ENCODE measurements at regions not wholly inside any gene's neighbourhood (a gene's known extent, or its start where the extent isn't known, plus 50 kb on each side); places are given as distances from the start of the nearest gene placed in this dataset.

DNA sequence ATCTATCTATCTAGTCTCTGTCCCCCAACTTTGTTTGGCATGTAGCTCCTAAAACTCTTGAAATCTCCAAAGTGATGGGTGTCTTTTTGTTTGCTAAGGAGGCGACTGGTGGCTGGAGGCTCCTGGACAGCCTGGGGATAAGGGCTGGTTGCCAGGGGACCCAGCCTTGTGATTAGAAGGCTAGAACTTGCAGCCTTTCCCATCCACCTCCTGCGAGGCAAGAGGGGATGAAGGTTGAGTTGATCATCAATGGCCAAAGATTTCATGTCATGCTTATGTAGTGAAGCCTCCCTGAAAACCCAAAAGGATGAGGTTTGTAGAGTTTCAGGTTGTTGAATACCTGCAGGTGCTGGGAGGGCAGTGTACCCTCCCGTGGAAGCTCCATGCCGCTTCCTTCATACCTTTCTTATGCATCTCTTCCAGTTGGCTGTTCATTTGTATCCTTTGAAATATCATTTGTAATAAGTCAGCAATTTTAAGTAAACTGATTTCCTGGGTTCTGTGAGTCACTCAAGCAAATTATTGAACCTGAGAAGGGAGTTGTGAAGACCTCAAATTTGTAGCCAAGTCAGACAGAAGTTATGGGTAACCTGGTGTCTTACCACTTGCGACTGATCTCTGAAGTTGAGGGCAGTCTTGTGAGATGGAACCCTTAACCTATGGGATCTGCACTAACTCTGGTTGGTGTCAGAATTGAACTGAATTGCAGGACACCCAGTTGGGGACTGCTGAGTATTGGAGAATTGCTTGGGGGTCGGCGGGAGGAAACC is 202.4 kb downstream of the SEC14L1 start:
- no peak for DNase-seq

DNA sequence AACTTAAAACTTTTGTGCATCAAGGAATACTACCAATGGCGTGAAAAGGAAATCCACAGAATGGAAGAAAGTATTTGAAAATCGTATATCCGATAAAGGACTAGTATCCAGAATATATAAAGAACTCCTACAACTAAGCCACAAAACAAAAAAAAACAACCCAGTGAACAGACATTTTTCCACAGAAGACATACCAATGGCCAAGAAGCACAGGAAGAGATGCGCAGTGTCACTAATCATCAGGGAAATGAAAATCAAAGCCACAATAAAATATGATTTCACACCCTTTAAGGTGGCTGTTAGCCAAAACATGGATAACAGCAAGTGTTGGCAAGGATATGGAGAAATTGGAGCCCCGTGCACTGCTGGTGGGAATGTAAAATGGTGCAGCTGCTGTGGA is 203.3 kb downstream of the SEC14L1 start:
- no peak for DNase-seq

DNA sequence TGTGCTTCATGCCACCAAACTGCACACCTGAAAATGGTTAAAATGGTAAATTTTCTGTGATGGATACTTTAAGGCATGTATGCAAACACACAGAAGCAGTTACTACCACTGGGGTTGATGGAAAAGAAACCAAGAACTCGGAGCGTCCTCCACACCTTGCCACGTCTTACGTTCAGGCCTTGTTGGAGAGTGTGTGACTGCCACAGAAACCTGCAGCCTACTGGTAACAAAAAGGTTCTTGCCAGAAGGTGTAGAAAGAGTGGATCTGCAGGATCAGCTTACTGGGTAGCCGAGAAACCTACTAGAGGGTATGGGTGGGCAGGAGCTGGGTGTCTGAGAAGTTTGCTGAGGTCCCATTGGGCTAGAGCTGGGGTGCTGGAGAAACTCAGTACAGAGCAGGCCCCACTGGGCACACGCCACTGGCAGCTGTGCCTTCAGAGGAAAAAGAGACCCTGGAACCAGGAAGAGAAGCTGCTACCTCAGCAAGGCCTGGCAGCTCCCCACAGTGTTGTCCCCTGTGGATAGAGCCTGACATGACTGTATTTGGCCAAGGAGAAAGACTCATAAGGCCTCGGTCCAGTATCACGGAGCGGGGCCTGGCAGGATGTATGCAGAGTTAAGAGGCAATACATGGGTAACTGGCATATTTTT is 204.6 kb downstream of the SEC14L1 start:
- DNase-seq: no peak

DNA sequence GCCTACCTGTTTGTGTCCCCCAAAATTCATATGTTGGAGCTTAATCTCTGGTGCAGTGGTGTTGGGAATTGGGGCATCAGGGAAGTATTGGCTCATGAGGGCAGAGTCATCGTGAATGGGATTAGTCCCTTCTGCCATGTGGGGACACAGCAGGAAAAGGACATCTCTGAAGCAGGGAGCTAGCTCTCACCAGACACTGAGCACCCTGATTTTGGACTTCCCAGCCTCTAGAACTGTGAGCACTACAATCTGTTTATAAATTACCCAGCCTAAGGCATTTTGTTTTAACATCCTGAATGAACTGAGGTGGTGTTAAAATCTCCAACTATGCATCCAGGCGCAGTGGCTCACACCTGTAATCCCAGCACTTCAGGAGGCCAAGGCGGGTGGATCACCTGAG is 206.0 kb downstream of the SEC14L1 start:
- no peak for DNase-seq

DNA sequence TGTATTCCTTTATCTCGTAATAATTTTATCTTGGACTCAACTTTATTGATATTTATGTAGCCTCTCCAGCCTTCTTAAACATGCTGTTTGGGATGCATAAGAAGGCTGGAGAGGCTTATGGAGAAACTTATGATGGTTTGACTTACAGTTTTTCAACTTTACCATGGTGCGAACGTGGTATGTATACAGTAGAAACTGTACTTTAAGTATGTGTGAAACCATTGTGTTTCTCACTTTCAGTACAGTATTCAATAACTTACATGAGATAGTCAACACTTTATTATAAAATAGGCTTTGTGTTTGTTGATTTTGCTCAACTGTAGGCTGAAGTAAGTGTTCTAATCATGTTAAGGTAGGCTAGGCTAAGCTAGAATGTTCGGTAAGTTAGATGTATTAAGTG is 206.8 kb downstream of the SEC14L1 start:
- DNase-seq: no peak

DNA sequence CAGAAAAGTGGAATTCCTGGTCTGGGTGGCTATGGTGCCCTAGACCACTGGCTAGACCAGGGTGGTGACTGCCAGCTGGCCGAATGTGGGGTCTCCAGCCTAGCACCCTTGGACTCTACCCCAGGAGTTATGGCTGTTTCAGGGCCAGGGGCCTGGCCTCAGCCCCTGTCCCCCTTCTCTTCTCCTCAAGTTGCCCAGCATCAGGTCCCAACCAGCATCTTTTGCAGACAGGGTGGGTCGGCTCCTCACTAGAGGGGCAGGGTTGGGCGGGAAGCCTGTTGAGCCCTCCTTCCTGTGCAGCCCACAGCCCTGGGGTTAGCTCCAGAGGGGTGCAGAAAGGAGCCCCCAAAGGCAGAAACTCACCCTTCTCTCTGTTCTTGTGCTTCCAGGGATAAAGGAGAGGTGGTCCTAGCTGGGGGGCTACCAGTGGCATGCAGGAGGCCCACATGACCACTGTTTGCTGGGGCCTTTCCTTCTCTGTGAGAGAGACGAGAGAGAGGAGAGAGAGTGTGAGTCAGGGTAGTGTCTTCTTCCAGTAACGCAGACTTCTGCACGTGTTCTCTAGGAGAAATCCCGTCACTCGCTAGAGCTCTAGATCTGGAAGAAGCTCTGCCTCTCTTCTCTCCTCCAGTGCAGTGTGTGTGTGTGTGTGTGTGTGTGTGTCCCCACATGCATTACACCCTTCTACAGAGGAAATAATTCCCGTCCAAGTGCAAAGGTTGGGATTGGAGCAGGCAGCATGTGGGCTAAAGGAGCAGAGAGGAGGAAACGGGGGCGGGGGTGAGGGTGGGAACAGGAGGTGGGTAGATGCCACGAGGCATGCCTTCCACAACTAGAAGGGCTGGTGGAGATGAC is 209.4 kb downstream of the SEC14L1 start:
- DNase-seq: no peak

DNA sequence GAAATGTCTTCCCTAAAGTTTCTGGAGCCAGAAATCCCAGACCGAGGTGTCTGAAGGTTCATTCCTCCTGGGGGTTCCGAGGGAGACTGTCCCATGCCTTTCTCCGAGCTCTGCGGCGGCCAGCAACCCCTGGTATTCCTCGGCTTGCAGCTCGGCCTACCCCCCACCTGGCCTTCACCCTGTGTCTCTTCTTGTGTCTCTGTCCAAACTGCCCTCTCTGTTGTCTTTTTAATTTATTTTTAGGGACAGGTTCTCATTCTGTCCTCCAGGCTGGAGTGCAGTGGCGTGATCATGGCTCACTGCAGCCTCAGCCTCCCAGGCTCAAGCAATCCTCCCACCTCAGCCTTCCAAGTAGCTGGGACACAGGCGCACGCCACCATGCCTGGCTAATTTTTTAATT is 211.7 kb downstream of the SEC14L1 start:
- DNase-seq: no peak

DNA sequence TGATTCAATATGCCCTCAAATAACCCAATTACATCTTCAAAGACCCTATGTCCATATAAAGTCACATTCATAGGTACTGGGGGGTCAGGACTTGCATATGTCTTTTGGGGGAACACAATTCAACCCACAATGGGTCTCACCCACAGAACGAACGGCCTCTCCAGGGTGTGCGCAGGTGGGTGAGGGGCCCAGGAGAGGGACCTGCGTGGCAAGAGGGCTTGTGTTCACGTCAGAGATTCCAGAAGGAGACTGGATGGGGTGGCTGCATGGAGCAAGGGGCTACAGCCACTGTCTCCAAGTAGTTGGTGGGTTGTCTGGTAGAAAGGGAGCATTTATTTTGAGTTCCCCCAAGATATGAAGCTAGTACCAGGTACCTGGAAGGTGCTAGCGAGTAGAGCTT is 212.2 kb downstream of the SEC14L1 start:
- no peak for DNase-seq

DNA sequence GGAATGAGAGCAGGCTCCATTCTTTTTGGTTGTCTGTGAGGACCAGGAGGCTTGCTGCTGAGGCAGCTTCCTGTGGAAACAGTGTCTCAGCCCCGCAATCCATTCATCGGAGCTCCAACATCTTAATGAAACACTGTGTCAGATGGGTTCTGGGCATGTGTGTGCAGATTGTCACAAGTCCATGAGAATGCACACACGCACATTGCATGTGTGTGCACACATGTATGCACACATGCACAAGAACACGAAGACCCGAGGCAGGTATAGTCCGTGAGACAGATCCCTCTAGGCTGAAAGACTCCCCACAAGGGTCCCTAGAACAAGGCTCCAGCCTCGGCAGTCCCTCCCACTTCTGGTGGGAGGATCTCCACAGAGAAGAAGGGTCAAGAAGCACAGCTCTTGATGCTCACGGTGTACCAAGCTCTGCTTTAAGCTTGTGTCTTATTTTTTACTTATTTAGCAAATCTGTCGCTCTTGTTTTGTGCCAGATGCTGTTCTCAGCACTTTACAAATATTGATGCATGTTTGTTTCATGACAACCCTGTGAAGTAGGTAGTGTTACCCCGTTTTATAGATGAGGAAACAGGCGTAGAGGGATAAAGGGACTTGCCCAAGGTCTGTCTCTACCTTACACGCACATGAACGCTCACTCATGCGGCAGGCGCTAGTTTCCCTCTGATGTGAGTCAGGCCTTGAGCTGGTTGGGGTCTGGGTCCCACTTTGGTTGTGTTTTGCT is 213.1 kb downstream of the SEC14L1 start:
- no peak for DNase-seq

DNA sequence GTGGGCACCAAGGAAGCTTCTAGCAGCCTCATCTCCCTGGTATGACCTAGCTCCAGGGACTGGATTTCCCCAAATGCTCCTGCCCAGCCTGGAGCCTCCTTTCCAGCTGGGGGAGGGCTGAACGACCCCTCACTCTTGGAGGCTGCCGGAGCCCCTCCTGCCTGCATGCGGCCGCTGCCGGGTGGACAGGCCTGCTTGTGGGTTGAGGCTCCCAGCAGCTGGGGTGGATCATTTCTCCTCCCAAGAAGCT is 213.6 kb downstream of the SEC14L1 start:
- DNase-seq: no peak

DNA sequence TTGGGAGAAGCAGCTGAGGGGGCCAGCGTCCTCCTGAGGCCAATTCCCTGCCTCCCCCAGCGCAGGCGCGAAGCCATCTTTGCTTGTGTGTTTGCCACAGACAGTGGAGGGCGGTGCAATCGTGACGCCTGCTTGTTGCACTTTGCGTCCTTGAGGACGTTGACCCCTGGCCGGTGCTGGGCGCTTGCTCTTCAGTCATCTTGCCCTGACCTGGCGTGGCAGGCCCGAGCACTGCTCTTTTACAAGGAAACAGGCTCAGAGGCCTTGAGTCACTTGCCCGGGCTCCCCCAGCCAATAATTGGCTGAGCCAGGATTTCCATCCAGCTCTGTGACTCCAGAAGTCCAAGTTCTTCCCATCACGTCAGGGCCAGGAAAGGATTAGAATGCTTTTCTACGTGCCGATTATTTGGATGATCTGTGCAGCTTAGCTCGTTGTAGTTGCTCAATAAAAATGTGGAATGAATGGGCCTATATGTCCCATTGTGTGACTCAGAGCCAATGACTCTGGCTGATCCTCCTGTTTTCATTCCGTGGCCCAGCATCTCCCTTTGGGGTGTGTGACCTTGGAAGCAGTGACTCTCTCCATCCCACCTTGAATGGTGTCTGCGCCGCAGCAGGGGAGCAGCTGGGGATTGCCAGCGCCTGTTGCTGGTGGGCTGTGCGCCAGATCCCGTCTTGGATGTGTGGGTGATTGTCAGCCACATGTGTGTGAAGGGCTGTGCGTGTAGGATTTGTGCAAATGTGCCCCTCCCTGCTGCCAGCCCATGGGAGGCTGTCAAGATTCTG is 214.1 kb downstream of the SEC14L1 start:
- no peak for DNase-seq

DNA sequence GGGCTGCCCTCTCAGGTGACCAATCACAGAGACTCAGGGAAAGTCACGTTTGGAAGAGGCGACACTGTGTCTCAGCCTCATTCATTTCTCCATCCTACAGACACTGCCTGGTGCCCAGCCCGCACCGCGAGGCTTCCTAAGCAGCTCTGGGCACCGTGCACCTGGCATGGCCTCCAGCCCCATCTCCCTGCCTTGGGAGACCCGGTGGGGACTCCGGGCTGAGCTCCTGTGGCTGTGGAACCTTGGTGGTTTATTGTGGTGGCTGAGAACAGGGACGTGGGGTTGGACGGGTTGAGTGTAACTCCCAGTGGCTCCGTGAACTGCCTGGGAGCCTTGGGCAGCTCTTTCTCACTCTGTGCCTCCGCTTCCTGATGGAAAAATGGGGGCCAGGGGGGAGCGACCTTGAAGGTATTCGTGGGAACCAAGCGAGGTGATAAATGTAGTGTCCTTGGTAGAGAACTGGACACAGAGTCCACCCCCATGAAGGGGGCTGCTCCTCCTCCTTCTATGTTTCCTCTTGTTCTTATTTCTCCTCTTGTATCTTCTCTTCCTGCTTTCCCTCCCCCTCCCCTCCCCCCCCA is 215.4 kb downstream of the SEC14L1 start:
- no peak for DNase-seq

DNA sequence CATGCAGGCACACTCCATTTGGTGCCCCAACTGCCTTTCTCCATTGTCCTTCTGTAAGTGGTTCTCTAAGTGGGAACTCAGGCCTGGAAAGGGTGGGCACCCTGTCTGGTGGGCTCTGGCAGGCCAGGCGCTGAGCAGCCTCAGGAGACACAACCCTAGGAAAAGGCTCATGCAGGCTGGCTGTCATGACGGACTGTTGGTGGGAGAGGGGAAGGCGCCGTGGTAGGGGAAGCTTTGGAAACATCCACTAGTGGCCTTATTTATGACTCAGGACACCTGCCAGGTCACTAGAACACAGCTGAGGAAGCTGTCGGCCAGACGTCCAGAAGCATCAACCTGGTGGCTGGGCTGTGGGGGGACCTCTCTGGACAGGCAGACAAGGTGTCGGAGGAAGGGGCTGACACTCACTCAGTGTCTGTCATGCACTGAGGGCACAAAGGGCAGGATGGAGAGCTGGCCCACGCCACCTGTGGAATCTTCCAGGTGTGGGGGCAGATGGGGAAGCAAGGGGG is 216.0 kb downstream of the SEC14L1 start:
- no peak for DNase-seq

DNA sequence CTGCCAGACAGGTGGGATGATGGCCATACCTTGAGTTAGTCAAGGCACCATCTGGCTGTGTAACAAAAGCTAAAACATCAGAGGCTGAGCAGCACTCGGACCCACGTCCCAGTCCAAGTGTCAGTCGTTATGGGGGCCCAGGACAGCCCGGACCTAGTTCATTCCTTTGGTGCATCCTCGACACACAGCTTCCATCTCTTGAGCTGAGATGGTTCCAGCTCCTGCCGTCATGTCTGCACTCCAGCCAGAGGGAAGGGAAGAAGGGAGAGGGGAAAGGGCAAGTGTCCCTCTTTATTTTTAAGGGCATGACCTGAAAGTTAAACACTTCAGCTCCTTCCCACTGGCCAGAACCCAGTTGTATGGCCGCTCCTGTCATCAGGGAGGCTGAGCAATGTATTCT is 218.0 kb downstream of the SEC14L1 start:
- DNase-seq: no peak

DNA sequence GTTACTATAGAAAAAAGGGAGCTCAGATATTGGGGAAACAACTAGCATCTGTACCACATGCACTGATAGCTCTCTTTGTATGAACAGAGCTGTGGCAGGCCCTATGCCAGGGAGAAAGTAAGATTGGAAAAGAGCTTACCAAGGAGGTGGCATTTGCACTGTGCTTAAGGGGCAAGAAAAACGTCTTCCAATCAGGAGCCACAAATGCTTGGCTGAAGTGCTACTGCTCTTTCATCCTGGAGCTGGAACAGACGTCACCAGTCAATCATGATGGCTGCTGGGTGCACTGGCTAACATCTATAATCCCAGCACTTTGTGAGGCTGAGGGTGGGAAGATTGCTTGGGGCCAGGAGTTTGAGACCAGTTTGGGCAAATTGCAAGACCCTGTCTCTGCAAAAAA is 218.5 kb downstream of the SEC14L1 start:
- no peak for DNase-seq

DNA sequence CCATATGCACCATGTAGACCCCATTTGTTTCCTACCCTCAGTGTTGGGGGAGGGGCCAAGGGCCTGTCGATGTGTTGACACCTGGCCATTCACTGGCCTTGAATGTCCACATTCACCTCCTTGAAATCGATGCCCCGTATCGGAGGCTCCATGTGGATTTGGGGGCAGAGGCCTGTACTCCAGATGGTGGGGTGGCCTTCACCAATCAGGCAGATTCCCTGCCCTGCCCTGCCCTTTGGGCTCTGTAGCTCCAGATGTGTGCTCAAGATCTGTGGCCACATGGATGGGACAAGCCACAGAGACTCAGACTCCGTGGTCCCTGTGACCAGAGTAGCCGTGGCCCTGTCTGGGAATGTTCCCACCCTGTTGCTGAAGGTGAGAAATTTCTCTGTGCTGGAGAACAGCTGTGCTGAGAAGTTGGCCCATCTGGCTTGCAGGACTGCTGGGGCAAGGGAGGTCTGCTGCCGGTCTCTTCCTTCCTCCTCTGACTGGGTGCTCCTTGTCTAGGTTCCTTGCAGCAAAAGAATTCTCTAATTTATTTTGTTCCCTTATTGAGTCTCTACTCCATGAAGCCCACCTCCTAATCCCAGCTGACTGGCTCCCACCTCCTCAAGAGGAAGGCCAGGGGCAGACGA is 221.3 kb downstream of the SEC14L1 start:
- no peak for DNase-seq

DNA sequence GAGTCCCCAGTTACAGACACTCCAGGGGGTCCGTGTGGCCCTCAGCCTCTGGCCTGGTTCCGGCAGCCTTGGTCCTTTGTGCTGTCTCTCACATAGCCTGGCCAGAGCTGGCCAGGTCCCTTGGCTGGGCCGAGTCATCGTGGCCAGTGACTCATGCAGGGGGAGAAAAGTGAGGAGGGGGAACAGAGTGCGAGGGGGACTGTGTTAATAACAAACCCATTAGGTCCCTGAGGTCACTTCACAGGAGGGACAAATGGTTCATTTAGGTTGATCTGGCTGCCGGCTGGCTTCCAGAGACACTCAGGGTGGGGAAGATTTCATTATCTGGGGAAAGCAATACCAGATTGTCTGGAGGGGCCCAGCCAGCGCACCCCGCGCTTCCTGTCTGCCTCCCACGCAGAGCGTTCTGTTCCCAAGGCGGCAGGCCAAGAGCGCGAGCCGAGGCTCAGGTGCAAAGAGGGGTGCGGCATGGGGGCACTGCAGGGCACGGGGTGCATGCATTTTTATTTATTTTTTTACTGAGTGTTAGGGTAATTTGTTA is 223.1 kb downstream of the SEC14L1 start:
- DNase-seq: no peak

DNA sequence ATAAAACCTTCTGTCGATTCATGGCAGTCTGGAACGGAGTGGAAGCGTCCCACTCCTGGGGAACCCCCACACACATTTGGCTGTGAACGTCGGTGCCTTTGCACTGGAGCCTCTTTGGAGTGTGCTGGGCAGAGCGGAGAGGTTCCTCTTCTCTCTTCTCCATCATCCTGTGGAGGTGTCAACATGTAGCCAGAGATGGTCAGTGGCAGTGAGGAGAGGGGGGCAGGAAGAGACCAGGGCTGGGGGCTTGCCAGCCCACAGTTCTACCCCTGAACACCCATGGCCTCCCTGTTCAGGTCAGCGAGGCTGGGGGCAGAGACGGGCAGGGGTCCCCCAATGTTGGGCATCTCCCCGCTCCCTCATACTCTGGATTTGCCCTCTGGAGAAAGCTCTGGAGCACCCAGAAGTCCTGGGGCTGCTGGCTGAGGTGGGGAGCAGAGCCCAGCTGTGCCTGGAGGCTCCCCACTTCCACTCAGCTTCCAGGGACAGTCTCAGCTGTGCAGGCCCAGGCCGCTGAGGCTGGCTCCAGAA is 223.7 kb downstream of the SEC14L1 start:
- DNase-seq: no peak

DNA sequence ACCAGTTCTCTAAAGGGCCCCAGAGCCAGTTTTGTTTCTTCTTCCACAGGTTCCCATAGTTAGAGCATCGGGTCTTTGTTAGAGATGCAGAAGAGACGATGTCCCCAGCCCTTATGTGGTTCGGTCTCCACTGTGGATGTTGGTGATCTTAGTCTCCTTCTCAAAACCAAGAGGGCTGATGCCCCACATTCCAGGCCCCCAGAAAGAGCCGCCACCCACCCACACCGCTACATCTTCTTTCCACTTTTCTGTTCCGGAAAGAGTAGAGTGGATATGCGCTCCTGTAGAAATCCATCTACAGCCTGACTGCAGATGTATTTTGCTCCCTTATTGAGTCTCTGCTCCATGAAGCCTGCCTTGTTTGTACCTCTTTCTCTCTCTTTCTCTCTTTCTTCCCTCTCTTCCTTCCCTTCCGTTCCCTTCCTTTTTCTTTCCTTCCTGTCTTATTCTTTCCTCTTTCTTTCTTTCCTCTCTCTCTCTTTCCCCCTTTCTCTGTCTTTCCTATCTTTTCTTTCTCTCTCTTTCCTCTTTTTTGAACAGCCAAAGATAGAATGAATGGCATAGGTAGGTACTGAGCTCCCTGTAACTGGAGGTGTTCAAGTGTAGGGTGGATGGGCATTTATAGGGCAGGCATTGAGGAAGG is 224.3 kb downstream of the SEC14L1 start:
- no peak for DNase-seq

DNA sequence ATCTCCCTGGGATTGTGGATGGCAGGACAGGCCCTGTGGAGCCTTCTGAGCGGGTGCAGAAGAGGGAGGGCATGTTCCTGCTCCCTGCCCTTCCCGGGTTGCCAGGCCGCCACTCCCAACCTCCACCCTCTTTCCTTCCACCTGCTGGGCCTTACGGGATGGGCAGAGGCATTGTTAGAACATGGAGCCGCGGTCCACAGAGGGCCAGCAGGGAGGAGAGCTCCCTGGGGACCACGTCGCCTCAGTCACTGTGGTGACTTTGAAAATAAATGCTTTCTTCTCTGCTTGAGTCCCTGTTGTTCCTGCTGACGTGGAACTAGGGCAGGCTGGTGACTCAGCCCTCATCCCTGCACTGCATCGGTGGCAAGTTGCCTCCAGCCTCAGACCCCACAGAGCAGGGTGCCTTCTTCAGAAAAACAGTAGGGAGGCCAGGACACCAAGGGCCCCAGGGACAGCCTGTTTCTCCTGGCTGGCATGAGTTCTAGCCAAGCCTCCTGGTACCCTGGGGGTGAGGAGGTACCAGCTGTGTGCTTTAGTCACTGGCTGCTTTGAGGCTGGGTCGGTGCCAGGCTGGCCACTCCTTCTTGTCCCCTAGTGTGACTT is 224.9 kb downstream of the SEC14L1 start:
- peak; percentile 47 for DNase-seq

All from 8988T (cell line).